Endothelial cell of umbilical vein (primary cell): ENCODE measurements at regions not wholly inside any gene's neighbourhood (a gene's known extent, or its start where the extent isn't known, plus 50 kb on each side); places are given as distances from the start of the nearest gene placed in this dataset.

ENCODE experiments used
- BruUV-seq: library from RNA; stranded (reverse); fragments of 400-500 nt; replicated peaks from 2 replicates; lab custom pipeline; 2021; lab: Mats Ljungman, UMichigan
- CTCF ChIA-PET: fragments of 300-600, 350-600 bp; sonication (Branson Sonifier 250); formaldehyde crosslinking; loops from one replicate; lab custom pipeline; 2021; ENCODE audit warnings: antibody characterized with exemption, inconsistent platforms; lab: Charles Lee
- POLR2A ChIA-PET: fragments of 300-600, 350-600 bp; sonication (Branson Sonifier 250); formaldehyde crosslinking; loops from one replicate; lab custom pipeline; 2021; ENCODE audit warnings: antibody characterized with exemption, inconsistent platforms; lab: Charles Lee
- DNase-seq: peaks from one replicate; pipeline ENCODE4 v3.0.0-alpha.2; 2011; ENCODE audit warnings: low read depth, low spot score
- FAIRE-seq: peaks from 2 replicates; lab custom pipeline; 2011; peaks lifted over from hg19 to GRCh38; lab: Jason Lieb, UNC
- H2AFZ ChIP-seq: 2 replicates; pipeline ENCODE4 v1.6.0; 2012; ENCODE audit warnings: low read depth, low read length, control low read depth, inconsistent platforms
- H3K27ac ChIP-seq: 2 replicates; pipeline ENCODE4 v1.5.1; 2011; ENCODE audit warnings: low read depth, mild to moderate bottlenecking, control low read depth, low read length, moderate library complexity; ENCODE audit not compliant: insufficient read depth
- H3K27me3 ChIP-seq, 2 experiments: 2 replicates each; pipeline versions ENCODE4 v1.6.0 to v1.6.1; 2011; ENCODE audit warnings: low read length in 2 of 2, mixed read lengths in 1 of 2; ENCODE audit not compliant: control insufficient read depth in 2 of 2, insufficient read depth in 2 of 2
- H3K36me3 ChIP-seq, 2 experiments: 2 replicates in 1 of 2; 3 replicates in 1 of 2; pipeline ENCODE4 v1.5.1; 2011; ENCODE audit warnings: low read length in 2 of 2, mild to moderate bottlenecking in 1 of 2, moderate library complexity in 1 of 2; ENCODE audit not compliant: control insufficient read depth in 2 of 2, insufficient read depth in 2 of 2; ENCODE audit errors: extremely low read depth in 1 of 2
- H3K4me1 ChIP-seq: 3 replicates; pipeline ENCODE4 v1.5.1; 2011; ENCODE audit warnings: mild to moderate bottlenecking, low read length; ENCODE audit not compliant: control insufficient read depth, insufficient read depth; ENCODE audit errors: extremely low read depth
- H3K4me2 ChIP-seq: 2 replicates; pipeline ENCODE4 v1.6.1; 2011; ENCODE audit warnings: low read length, control low read depth, mixed read lengths; ENCODE audit not compliant: insufficient read depth
- H3K4me3 ChIP-seq, 3 experiments: fragments of 200-600 bp in 1 of 3; sonication (generic), shearing (Covaris generic) in 1 of 3; replicated peaks in 1 of 3; 2 replicates each; pipeline ENCODE4 v1.5.1; 2011 to 2016; ENCODE audit warnings: control low read depth in 3 of 3, low read length in 3 of 3, mild to moderate bottlenecking in 2 of 3, inconsistent platforms in 1 of 3, low read depth in 1 of 3, moderate library complexity in 1 of 3; ENCODE audit not compliant: insufficient read depth in 1 of 3
- H3K79me2 ChIP-seq: 2 replicates; pipeline ENCODE4 v1.6.0; 2012; ENCODE audit warnings: low read length, inconsistent platforms; ENCODE audit not compliant: control insufficient read depth, insufficient read depth
- H3K9ac ChIP-seq: replicated peaks from 2 replicates; pipeline ENCODE3; 2011; ENCODE audit warnings: low read length, control low read depth; ENCODE audit not compliant: insufficient read depth; ENCODE audit errors: extremely low read depth
- H3K9me1 ChIP-seq: replicated peaks from 3 replicates; pipeline ENCODE4 v1.6.0; 2011; ENCODE audit warnings: mild to moderate bottlenecking, low read length; ENCODE audit not compliant: control insufficient read depth, insufficient read depth; ENCODE audit errors: extremely low read depth
- H3K9me3 ChIP-seq: replicated peaks from 2 replicates; pipeline ENCODE4 v1.5.1; 2012; ENCODE audit warnings: low read length, inconsistent platforms; ENCODE audit not compliant: control insufficient read depth, insufficient read depth
- H4K20me1 ChIP-seq: replicated peaks from 2 replicates; pipeline ENCODE3; 2011; ENCODE audit warnings: mild to moderate bottlenecking, low read length; ENCODE audit not compliant: control insufficient read depth, insufficient read depth; ENCODE audit errors: extremely low read depth
- CTCF ChIP-seq, 2 donors: IDR thresholded peaks; 1 replicate in 1 of 2; 2 replicates in 1 of 2; pipeline ENCODE4 v1.5.1; 2011; ENCODE audit warnings: low read length in 2 of 2, mild to moderate bottlenecking in 2 of 2, moderate library complexity in 2 of 2, control low read depth in 1 of 2, inconsistent platforms in 1 of 2, low read depth in 1 of 2; ENCODE audit not compliant: insufficient read depth in 1 of 2; ENCODE audit errors: extremely low read depth in 1 of 2
- EZH2 ChIP-seq: IDR thresholded peaks from 2 replicates; pipeline ENCODE4 v1.6.1; 2012; ENCODE audit warnings: borderline replicate concordance, low read depth, mild to moderate bottlenecking, moderate library complexity, low read length, inconsistent platforms; ENCODE audit not compliant: severe bottlenecking
- FOS ChIP-seq: IDR thresholded peaks from 2 replicates; pipeline ENCODE4 v1.6.1; 2011; ENCODE audit warnings: mild to moderate bottlenecking, low read length, moderate library complexity, borderline replicate concordance; ENCODE audit not compliant: insufficient read depth
- JUN ChIP-seq: IDR thresholded peaks from 2 replicates; pipeline ENCODE4 v1.6.1; 2011; ENCODE audit warnings: borderline replicate concordance, low read depth; ENCODE audit not compliant: insufficient read length, insufficient read depth
- MAX ChIP-seq: IDR thresholded peaks from 2 replicates; pipeline ENCODE4 v1.6.1; 2011; ENCODE audit not compliant: insufficient read depth, insufficient read length
- MYC ChIP-seq: IDR thresholded peaks from one replicate; pipeline ENCODE4 v1.6.1; 2011; ENCODE audit warnings: mild to moderate bottlenecking, low read depth, low read length
- POLR2A ChIP-seq: IDR thresholded peaks from 2 replicates; pipeline ENCODE4 v1.6.1; 2012; ENCODE audit warnings: low read depth, mild to moderate bottlenecking, control low read depth, low read length
- POLR2AphosphoS5 ChIP-seq: IDR thresholded peaks from 2 replicates; pipeline ENCODE4 v1.6.1; 2012; ENCODE audit warnings: low read depth, mild to moderate bottlenecking, control low read depth, low read length, moderate library complexity; ENCODE audit not compliant: insufficient read depth
- dilution Hi-C: fragments of 300-500 bp; cut with MboI; formaldehyde crosslinking; loops from one replicate; pipeline ENCODE4 v1.15.0; 2019; ENCODE audit warnings: low sequenced_read_pairs; ENCODE audit not compliant: extremely low pct_ligation_motif_present
- intact Hi-C: fragments of 100-400 bp; cut with micrococcal nuclease; formaldehyde crosslinking; loops from one replicate; pipeline ENCODE4 v1.10.0; 2022

- no TSS peak for BruUV-seq
- Histone ChIP-seq H3K79me2 (no peaks in the 10 kb centered on the region), H3K36me3 (no peaks in the 10 kb centered on the region), H3K4me3 (no peak overlapping the region), H3K27ac (no peak overlapping the region), H3K9me3 (no peaks in the 10 kb centered on the region), H2AFZ (no peak overlapping the region), H3K4me1 (no peaks in the 10 kb centered on the region), H3K9me1 (no peaks in the 10 kb centered on the region), H3K9ac (no peak overlapping the region), H3K4me2 (no peak overlapping the region), H3K27me3 (no peaks in the 10 kb centered on the region), H4K20me1 (no peaks in the 10 kb centered on the region)
- intact Hi-C loops (no loop called here), dilution Hi-C loops (no loop called here)
- TF ChIP-seq CTCF (IDR thresholded peaks at IDR 0.05; ENCODE audit: extremely low read depth in 1 of 2, insufficient read depth in 1 of 2, low read depth in 1 of 2, low read length in 2 of 2) (no peak), POLR2AphosphoS5 (no peak), EZH2 (no peak), MYC (no peak)
- ChIA-PET CTCF (no interaction called here), POLR2A (no interaction called here)
- FAIRE-seq (no peak), DNase-seq (no peak)
Observed at GRCh38 chr11:87812571-87813365, 362.5 kb downstream of the RAB38 start.

- dilution Hi-C loops: no loop called here
- Histone ChIP-seq H3K79me2 (no peaks in the 10 kb centered on the region), H3K9me3 (no peaks in the 10 kb centered on the region), H3K27me3 (no peaks in the 10 kb centered on the region), H3K9ac (no peak overlapping the region), H3K27ac (no peak overlapping the region), H3K4me2 (no peak overlapping the region), H3K9me1 (no peaks in the 10 kb centered on the region), H2AFZ (no peak overlapping the region), H3K4me3 (no peak overlapping the region), H3K36me3 (no peaks in the 10 kb centered on the region), H3K4me1 (no peaks in the 10 kb centered on the region), H4K20me1 (no peaks in the 10 kb centered on the region)
- POLR2A ChIA-PET: no interaction called here
- FAIRE-seq: no peak
- no peak for DNase-seq
- TF ChIP-seq FOS: no peak
- TF ChIP-seq JUN: no peak
- TF ChIP-seq POLR2A: no peak
- TF ChIP-seq MAX: no peak
- no peak for TF ChIP-seq CTCF (IDR thresholded peaks at IDR 0.05; ENCODE audit: extremely low read depth in 1 of 2, insufficient read depth in 1 of 2, low read depth in 1 of 2, low read length in 2 of 2)
- no peak for TF ChIP-seq MYC
- intact Hi-C loops: no loop called here
- no TSS peak for BruUV-seq
- CTCF ChIA-PET: no interaction called here
Observed at GRCh38 chr11:87810486-87810885, 364.8 kb downstream of the RAB38 start.
